Vagina (tissue), 2 donors: ENCODE measurements at regions not wholly inside any gene's neighbourhood (a gene's known extent, or its start where the extent isn't known, plus 50 kb on each side); places are given as distances from the start of the nearest gene placed in this dataset.

ENCODE experiments used
- DNase-seq, 2 donors: peaks; one replicate each; pipeline ENCODE4 v3.0.0-alpha.2; 2017; ENCODE audit errors: extremely low spot score in 2 of 2
- H3K27ac ChIP-seq: fragments of 200-600 bp; sonication (generic); one replicate; pipeline ENCODE4 v1.5.1; 2019
- H3K27me3 ChIP-seq: fragments of 200-600 bp; sonication (generic); one replicate; pipeline ENCODE4 v1.5.1; 2019
- H3K36me3 ChIP-seq, 2 donors: fragments of 200-600 bp; sonication (generic); one replicate each; pipeline ENCODE4 v1.5.1; 2017 to 2019
- H3K4me1 ChIP-seq: fragments of 200-600 bp; sonication (generic); one replicate; pipeline ENCODE4 v1.5.1; 2019
- H3K4me3 ChIP-seq, 2 donors: fragments of 200-600 bp; sonication (generic); 1 replicate in 1 of 2; 2 replicates in 1 of 2; pipeline ENCODE4 v1.5.1; 2016 to 2019
- H3K9me3 ChIP-seq: fragments of 200-600 bp; sonication (generic); one replicate; pipeline ENCODE4 v1.5.1; 2019
- CTCF ChIP-seq, 3 experiments: fragments of 450-650 bp in 2 of 3; fragments of 200-600 bp in 1 of 3; sonication (generic) in 1 of 3; IDR thresholded peaks; one replicate each; pipeline ENCODE4 v1.5.1; 2017 to 2019; ENCODE audit warnings: antibody characterized with exemption in 3 of 3, mild to moderate bottlenecking in 2 of 3, moderate library complexity in 2 of 3
- POLR2A ChIP-seq, 2 donors: fragments of 450-650 bp; IDR thresholded peaks; one replicate each; pipeline ENCODE4 v1.6.1; 2017; ENCODE audit warnings: antibody characterized with exemption in 2 of 2, mild to moderate bottlenecking in 2 of 2, moderate library complexity in 2 of 2
- POLR2AphosphoS5 ChIP-seq, 2 donors: sonication (generic); formaldehyde crosslinking; IDR thresholded peaks; one replicate each; pipeline ENCODE4 v1.9.0; 2017; ENCODE audit warnings: antibody characterized with exemption in 2 of 2, mild to moderate bottlenecking in 2 of 2, low read depth in 1 of 2; ENCODE audit not compliant: insufficient read depth in 1 of 2
- intact Hi-C: fragments of 100-400 bp; cut with DNase I; formaldehyde crosslinking; loops from one replicate; pipeline ENCODE4 v1.15.1; 2023

GRCh38 chr12:46934374-46935111, 108.7 kb upstream of the SLC38A4 start:
- Histone ChIP-seq H3K27ac (no peak overlapping the region), H3K4me1 (no peaks in the 10 kb centered on the region), H3K9me3 (no peaks in the 10 kb centered on the region), H3K36me3 (no peaks in the 10 kb centered on the region), H3K4me3 (no peak overlapping the region), H3K27me3 (no peaks in the 10 kb centered on the region)
- no peak for TF ChIP-seq POLR2A (IDR thresholded peaks at IDR 0.05)
- TF ChIP-seq POLR2AphosphoS5 (IDR thresholded peaks at IDR 0.05; ENCODE audit: insufficient read depth in 1 of 2, low read depth in 1 of 2): no peak
- TF ChIP-seq CTCF (IDR thresholded peaks at IDR 0.05): no peak
- DNase-seq: no peak
- intact Hi-C loops: loop anchor here (10.0 kb wide), 1 partner anchor 810 kb away; no protein-coding TSS in a partner anchor

GRCh38 chr12:46935271-46935847, 109.6 kb upstream of the SLC38A4 start:
- Histone ChIP-seq H3K4me3 (no peak overlapping the region), H3K4me1 (no peaks in the 10 kb centered on the region), H3K27ac (no peak overlapping the region), H3K9me3 (no peaks in the 10 kb centered on the region), H3K36me3 (no peaks in the 10 kb centered on the region), H3K27me3 (no peaks in the 10 kb centered on the region)
- DNase-seq: no peak
- intact Hi-C loops: loop anchor here (10.0 kb wide), 1 partner anchor 811 kb away; no protein-coding TSS in a partner anchor
- TF ChIP-seq POLR2A (IDR thresholded peaks at IDR 0.05) (no peak), POLR2AphosphoS5 (IDR thresholded peaks at IDR 0.05; ENCODE audit: insufficient read depth in 1 of 2, low read depth in 1 of 2) (no peak), CTCF (IDR thresholded peaks at IDR 0.05) (no peak)

DNA sequence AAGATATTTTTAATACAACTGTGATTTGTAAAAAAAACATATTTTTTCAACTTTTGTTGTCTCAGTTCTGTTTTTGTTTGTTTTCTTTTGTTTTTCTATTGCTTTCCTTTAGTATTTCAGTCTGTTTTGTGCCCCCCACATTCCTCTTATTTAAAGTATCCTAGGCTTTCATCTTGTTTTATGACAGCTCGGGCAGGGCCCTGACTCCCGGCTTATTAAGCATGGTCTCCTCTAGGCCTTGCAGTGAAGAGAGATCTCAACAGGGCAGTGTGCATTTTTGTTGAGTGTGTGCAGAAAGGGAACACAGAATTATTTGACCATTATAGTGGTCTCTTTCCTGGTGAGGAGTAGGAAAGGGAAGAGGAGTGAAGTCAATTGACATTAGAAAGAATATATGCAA, 110.2 kb upstream of the SLC38A4 start:
- DNase-seq: no peak
- Histone ChIP-seq H3K9me3 (no peaks in the 10 kb centered on the region), H3K4me1 (no peaks in the 10 kb centered on the region), H3K36me3 (no peaks in the 10 kb centered on the region), H3K4me3 (no peak overlapping the region), H3K27ac (no peak overlapping the region), H3K27me3 (no peaks in the 10 kb centered on the region)
- TF ChIP-seq POLR2AphosphoS5 (IDR thresholded peaks at IDR 0.05; ENCODE audit: insufficient read depth in 1 of 2, low read depth in 1 of 2) (no peak), POLR2A (IDR thresholded peaks at IDR 0.05) (no peak), CTCF (IDR thresholded peaks at IDR 0.05) (no peak)
- intact Hi-C loops: loop anchor here (10.0 kb wide), 1 partner anchor 811 kb away; no protein-coding TSS in a partner anchor

DNA sequence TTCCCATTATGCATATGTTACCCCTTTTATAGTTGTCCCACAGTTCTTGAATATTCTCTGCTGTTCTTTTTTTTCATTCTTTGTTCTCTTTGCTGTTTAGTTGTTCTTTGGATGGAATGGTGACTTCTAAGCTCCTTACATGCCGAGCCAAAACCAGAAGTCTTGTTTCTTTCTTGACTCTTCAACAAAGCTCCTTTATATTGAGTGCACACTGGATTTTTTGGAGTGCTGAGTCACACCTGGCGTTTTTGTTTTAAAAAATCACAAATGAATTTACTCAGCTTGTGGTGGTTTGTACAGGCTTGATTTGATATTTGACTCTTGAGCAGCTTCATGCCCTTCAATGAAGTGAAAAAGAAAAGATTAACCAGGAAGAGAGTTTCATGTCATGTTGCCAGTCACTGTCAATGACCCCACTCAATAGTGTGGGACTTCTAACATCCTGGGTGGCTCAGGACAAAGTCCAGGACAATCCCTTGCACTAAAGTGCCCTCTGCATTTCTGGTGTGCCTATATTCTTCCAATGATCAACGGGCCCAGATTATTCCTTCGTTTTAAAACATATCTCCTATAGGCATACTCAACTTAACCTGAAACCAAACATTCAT, 112.4 kb upstream of the SLC38A4 start:
- intact Hi-C loops: loop anchor here (10.0 kb wide), 1 partner anchor 813 kb away; no protein-coding TSS in a partner anchor
- Histone ChIP-seq H3K4me1 (no peaks in the 10 kb centered on the region), H3K9me3 (no peaks in the 10 kb centered on the region), H3K27ac (no peak overlapping the region), H3K36me3 (no peaks in the 10 kb centered on the region), H3K4me3 (no peak overlapping the region), H3K27me3 (no peaks in the 10 kb centered on the region)
- TF ChIP-seq CTCF (IDR thresholded peaks at IDR 0.05): no peak
- TF ChIP-seq POLR2AphosphoS5 (IDR thresholded peaks at IDR 0.05; ENCODE audit: insufficient read depth in 1 of 2, low read depth in 1 of 2): no peak
- no peak for TF ChIP-seq POLR2A (IDR thresholded peaks at IDR 0.05)
- DNase-seq: no peak
